GM23338 (cell line): ENCODE measurements at regions not wholly inside any gene's neighbourhood (a gene's known extent, or its start where the extent isn't known, plus 50 kb on each side); places are given as distances from the start of the nearest gene placed in this dataset.

ENCODE experiments used
- ATAC-seq: fragments of 200-7000 bp; cut with Tn5 transposase; 3 replicates; pipeline ENCODE4 v1.9.1; 2020
- DNase-seq: peaks from one replicate; pipeline ENCODE4 v3.0.0-alpha.2; 2015; ENCODE audit warnings: low spot score
- H2AFZ ChIP-seq: fragments of 200-600 bp; sonication (generic); 2 replicates; pipeline ENCODE4 v1.8.0; 2016; ENCODE audit warnings: antibody characterized with exemption, mild to moderate bottlenecking, moderate library complexity
- H3F3A ChIP-seq: fragments of 200-600 bp; sonication (generic); replicated peaks from 2 replicates; pipeline ENCODE4 v1.8.0; 2017; ENCODE audit warnings: antibody characterized with exemption, mixed run types, low read depth
- H3K27ac ChIP-seq: fragments of 200-600 bp; sonication (generic); 2 replicates; pipeline ENCODE4 v1.6.1; 2016; ENCODE audit warnings: low read depth
- H3K27me3 ChIP-seq: fragments of 200-600 bp; sonication (generic); 2 replicates; pipeline ENCODE4 v1.8.0; 2016; ENCODE audit warnings: mild to moderate bottlenecking, mixed run types, moderate library complexity; ENCODE audit not compliant: insufficient read depth
- H3K36me3 ChIP-seq: fragments of 200-600 bp; sonication (generic); 2 replicates; pipeline ENCODE4 v1.8.0; 2016; ENCODE audit warnings: mild to moderate bottlenecking; ENCODE audit not compliant: insufficient read depth
- H3K4me1 ChIP-seq: fragments of 200-600 bp; sonication (generic); 2 replicates; pipeline ENCODE4 v1.8.0; 2016; ENCODE audit warnings: mild to moderate bottlenecking, moderate library complexity; ENCODE audit not compliant: insufficient read depth
- H3K4me2 ChIP-seq: fragments of 200-600 bp; sonication (generic); 2 replicates; pipeline ENCODE4 v1.7.1; 2017; ENCODE audit warnings: mixed run types
- H3K4me3 ChIP-seq: fragments of 200-600 bp; sonication (generic); 2 replicates; pipeline ENCODE4 v1.6.1; 2016; ENCODE audit warnings: mixed run types
- H3K79me2 ChIP-seq: fragments of 200-600 bp; sonication (generic); replicated peaks from 2 replicates; pipeline ENCODE4 v1.8.0; 2017; ENCODE audit warnings: mild to moderate bottlenecking; ENCODE audit not compliant: insufficient read depth
- H3K9me2 ChIP-seq: fragments of 200-600 bp; sonication (generic); 2 replicates; pipeline ENCODE4 v1.8.0; 2017; ENCODE audit not compliant: insufficient read depth
- H4K20me1 ChIP-seq: fragments of 200-600 bp; sonication (generic); replicated peaks from 2 replicates; pipeline ENCODE4 v1.8.0; 2017; ENCODE audit warnings: mild to moderate bottlenecking; ENCODE audit not compliant: insufficient read depth
- H3K27ac Mint-ChIP-seq: 2 replicates; pipeline ENCODE4 v1.8.0; 2020; ENCODE audit warnings: inconsistent platforms, mild to moderate bottlenecking, moderate library complexity, mixed read lengths
- H3K27me3 Mint-ChIP-seq: 3 replicates; pipeline ENCODE4 v1.8.0; 2022; ENCODE audit warnings: low read depth, mild to moderate bottlenecking, moderate library complexity, mixed read lengths, inconsistent platforms; ENCODE audit not compliant: insufficient read depth, poor library complexity
- H3K36me3 Mint-ChIP-seq: 3 replicates; pipeline ENCODE4 v1.8.0; 2021; ENCODE audit warnings: low read depth, mild to moderate bottlenecking, inconsistent platforms, moderate library complexity, mixed read lengths
- H3K4me1 Mint-ChIP-seq: 3 replicates; pipeline ENCODE4 v1.8.0; 2020; ENCODE audit warnings: mild to moderate bottlenecking, inconsistent platforms, mixed read lengths
- H3K4me3 Mint-ChIP-seq: 3 replicates; pipeline ENCODE4 v1.8.0; 2021; ENCODE audit warnings: moderate library complexity, mild to moderate bottlenecking, inconsistent platforms, mixed read lengths
- H3K9me3 Mint-ChIP-seq: 3 replicates; pipeline ENCODE4 v1.8.0; 2020; ENCODE audit warnings: moderate library complexity, mild to moderate bottlenecking, inconsistent platforms, mixed read lengths
- CREB1 ChIP-seq: fragments of 250-450 bp; sonication (Bioruptor Pico); IDR thresholded peaks from 2 replicates; pipeline ENCODE4 v1.5.0; 2020; ENCODE audit warnings: low read depth, mild to moderate bottlenecking, moderate library complexity
- CTCF ChIP-seq, 2 experiments: fragments of 200-600 bp in 1 of 2; sonication (generic) in 1 of 2; conservative IDR thresholded peaks; 2 replicates each; pipeline versions ENCODE4 v1.5.1 to v1.6.1; 2016 to 2017; ENCODE audit warnings: antibody characterized with exemption in 2 of 2, low read depth in 2 of 2, mild to moderate bottlenecking in 2 of 2, moderate library complexity in 1 of 2
- ETS1 ChIP-seq: IDR thresholded peaks from 2 replicates; pipeline ENCODE4 v1.6.1; 2016; ENCODE audit warnings: antibody characterized with exemption
- EZH2 ChIP-seq: fragments of 200-600 bp; sonication (generic); IDR thresholded peaks from one replicate; pipeline ENCODE4 v1.8.0; 2017; ENCODE audit warnings: antibody characterized with exemption, mild to moderate bottlenecking, low read depth; ENCODE audit not compliant: unreplicated experiment
- JUNB ChIP-seq: IDR thresholded peaks from one replicate; pipeline ENCODE4 v1.6.1; 2016; ENCODE audit warnings: antibody characterized with exemption; ENCODE audit not compliant: unreplicated experiment
- NANOG ChIP-seq: IDR thresholded peaks from 2 replicates; pipeline ENCODE4 v1.6.1; 2016; ENCODE audit warnings: antibody characterized with exemption, borderline replicate concordance
- POLR2AphosphoS5 ChIP-seq: IDR thresholded peaks from 2 replicates; pipeline ENCODE4 v1.6.1; 2016; ENCODE audit warnings: antibody characterized with exemption, low read depth
- REST ChIP-seq: IDR thresholded peaks from one replicate; pipeline ENCODE4 v1.6.1; 2018; ENCODE audit warnings: antibody characterized with exemption; ENCODE audit not compliant: unreplicated experiment
- ZNF331 ChIP-seq: fragments of 250-450 bp; sonication (Bioruptor Pico); IDR thresholded peaks from 2 replicates; pipeline ENCODE4 v1.5.0; 2020; ENCODE audit warnings: low read depth, mild to moderate bottlenecking, moderate library complexity

- Histone ChIP-seq H3F3A (no peaks in the 10 kb centered on the region), H3K27ac (no peak overlapping the region), H3K4me2 (no peak overlapping the region), H2AFZ (0 out of 2 replicates have a peak overlapping the region, but pooled peaks have one; percentile 7), H3K79me2 (no peaks in the 10 kb centered on the region), H4K20me1 (no peaks in the 10 kb centered on the region), H3K9me2 (no peaks in the 10 kb centered on the region; the same call in 1 of the 2 replicates), H3K27me3 (no peaks in the 10 kb centered on the region), H3K36me3 (no peaks in the 10 kb centered on the region), H3K4me1 (no peaks in the 10 kb centered on the region), H3K4me3 (no peak overlapping the region)
- no peak overlapping the region for H3K27ac Mint-ChIP-seq
- peaks cover 11% of the 10 kb centered on the region for H3K27me3 Mint-ChIP-seq
- H3K9me3 Mint-ChIP-seq, result no peaks in the 10 kb centered on the region
- no peaks in the 10 kb centered on the region for H3K4me1 Mint-ChIP-seq
- no peaks in the 10 kb centered on the region for H3K36me3 Mint-ChIP-seq
- no peak overlapping the region for H3K4me3 Mint-ChIP-seq
- TF ChIP-seq ETS1 (no peak), POLR2AphosphoS5 (no peak), JUNB (no peak), EZH2 (no peak), NANOG (no peak), CREB1 (CRISPR knock-in tag) (no peak)
- ATAC-seq, result peak; percentile 61
- peak; percentile 11 for DNase-seq
These were observed 659.5 kb upstream of the HS6ST1 start for GRCh38 chr2:128978212-128978611.

GRCh38 chr2:128979182-128979581 lies 660.5 kb upstream of the HS6ST1 start:
- TF ChIP-seq CTCF (conservative IDR thresholded peaks at IDR 0.05; ENCODE audit: low read depth in 2 of 2) (0 out of 4 replicates have a peak, but pooled peaks of 1 of the 2 experiments have one; percentile 11), REST (no peak), ZNF331 (CRISPR knock-in tag) (no peak)
- DNase-seq (no peak), ATAC-seq (no peak)
- Histone ChIP-seq H3K27me3 (no peaks in the 10 kb centered on the region), H3K79me2 (no peaks in the 10 kb centered on the region), H3K4me2 (no peak overlapping the region), H4K20me1 (no peaks in the 10 kb centered on the region), H3K36me3 (no peaks in the 10 kb centered on the region), H3F3A (no peaks in the 10 kb centered on the region), H3K4me3 (no peak overlapping the region), H3K9me2 (no peaks in the 10 kb centered on the region; the same call in 1 of the 2 replicates), H3K27ac (no peak overlapping the region), H2AFZ (no peak overlapping the region), H3K4me1 (no peaks in the 10 kb centered on the region)
- no peak overlapping the region for H3K4me3 Mint-ChIP-seq
- H3K27me3 Mint-ChIP-seq, result peaks cover 11% of the 10 kb centered on the region
- no peaks in the 10 kb centered on the region for H3K36me3 Mint-ChIP-seq
- no peaks in the 10 kb centered on the region for H3K9me3 Mint-ChIP-seq
- H3K27ac Mint-ChIP-seq, result no peak overlapping the region
- no peaks in the 10 kb centered on the region for H3K4me1 Mint-ChIP-seq
